Psoas muscle (tissue), 7 donors: ENCODE measurements at regions not wholly inside any gene's neighbourhood (a gene's known extent, or its start where the extent isn't known, plus 50 kb on each side); places are given as distances from the start of the nearest gene placed in this dataset.

ENCODE experiments used
- ATAC-seq, 4 donors: fragments of 200-7000 bp; cut with Tn5 transposase; one replicate each; pipeline ENCODE4 v1.9.1; 2020; ENCODE audit warnings: moderate library complexity in 3 of 4, mild to moderate bottlenecking in 2 of 4
- DNase-seq, 2 donors: peaks; one replicate each; pipeline ENCODE4 v3.0.0-alpha.2; 2020
- H3K27ac ChIP-seq: fragments of 200-600 bp; one replicate; pipeline ENCODE4 v1.8.0; 2022
- H3K27me3 ChIP-seq, 3 donors: fragments of 200-600 bp in 1 of 3; one replicate each; pipeline versions ENCODE4 v1.6.1 to v1.8.0; 2013 to 2022; ENCODE audit warnings: low read length in 2 of 3, mild to moderate bottlenecking in 2 of 3, moderate library complexity in 1 of 3; ENCODE audit not compliant: insufficient read depth in 3 of 3
- H3K36me3 ChIP-seq, 2 donors: fragments of 200-600 bp in 1 of 2; one replicate each; pipeline versions ENCODE4 v1.6.1 to v1.8.0; 2013 to 2022; ENCODE audit warnings: low read depth in 1 of 2, mild to moderate bottlenecking in 1 of 2, moderate library complexity in 1 of 2; ENCODE audit not compliant: insufficient read depth in 1 of 2
- H3K4me1 ChIP-seq: fragments of 200-600 bp; one replicate; pipeline ENCODE4 v1.8.0; 2022
- H3K4me3 ChIP-seq: fragments of 200-600 bp; one replicate; pipeline ENCODE4 v1.8.0; 2022; ENCODE audit warnings: mild to moderate bottlenecking
- H3K9me3 ChIP-seq: fragments of 200-600 bp; one replicate; pipeline ENCODE4 v1.8.0; 2022
- CTCF ChIP-seq: fragments of 200-600 bp; IDR thresholded peaks from one replicate; pipeline ENCODE4 v1.8.0; 2022; ENCODE audit warnings: antibody characterized with exemption
- WGBS, 3 donors: extraction: QIAGEN DNeasy Blood & Tissue Kit; methylation state at CpG; one replicate each; pipeline versions ENCODE4 v1.1.6 to v1.1.7; 2013; 5-methylcytosine and 5-hydroxymethylcytosine counted together
- intact Hi-C, 2 donors: fragments of 100-400 bp; cut with DNase I; formaldehyde crosslinking; loops; one replicate each; pipeline versions ENCODE4 v1.11.0 to v1.14.2; 2022
- donor health status: healthy with polysubstance abuse.
- donor health status: DM: no; HTN: no; CAD: no; lungs with moderate emphysema.
- donor health status: Bipolar disorder and iron deficiency.
- donor health status: healthy.
- donor health status: DM: yes; HTN: yes; CAD: no.
- donor health status: DM: no; HTN: no; CAD: no.
- donor health status: DM: yes; HTN: yes; CAD: no.

- ATAC-seq (no peak), DNase-seq (no peak)
- intact Hi-C loops = no loop called here
- no peaks in the 10 kb centered on the region for H3K4me1 ChIP-seq
- H3K27me3 ChIP-seq = no peaks in the 10 kb centered on the region
- H3K36me3 ChIP-seq = no peaks in the 10 kb centered on the region
- no peak for TF ChIP-seq CTCF
- WGBS, 3 donors = 95 to 99% (median 95%) methylated on average over 6 of the region's 6 CpGs
- H3K9me3 ChIP-seq = no peaks in the 10 kb centered on the region
- H3K27ac ChIP-seq = no peak overlapping the region
- H3K4me3 ChIP-seq = no peak overlapping the region
Measured at GRCh38 chr20:51898788-51899187, 96.5 kb upstream of the SALL4 start.

DNA sequence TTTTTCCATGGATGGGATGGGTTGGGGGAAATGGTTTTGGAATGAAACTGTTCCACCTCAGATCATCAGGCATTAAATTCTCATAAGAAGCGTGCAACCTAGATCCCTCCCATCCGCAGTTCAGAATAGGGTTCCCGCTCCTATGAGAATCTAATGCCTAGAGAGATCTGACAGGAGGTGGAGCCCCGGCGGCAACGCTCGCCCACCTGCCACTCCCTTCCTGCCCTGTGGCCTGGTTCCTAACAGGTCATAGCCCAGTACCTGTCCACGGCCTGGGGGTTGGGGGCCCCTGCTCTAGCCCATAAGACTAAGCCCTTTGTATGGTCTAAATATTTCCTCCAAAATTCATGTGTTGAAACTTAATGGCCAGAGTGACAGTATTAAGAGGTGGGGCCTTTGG, 92.3 kb upstream of the SALL4 start:
- ATAC-seq = no peak
- no peak for DNase-seq
- no peaks in the 10 kb centered on the region for H3K36me3 ChIP-seq
- no peaks in the 10 kb centered on the region for H3K4me1 ChIP-seq
- 62 to 76% (median 68%) methylated on average over 8 of the region's 8 CpGs for WGBS, 3 donors
- intact Hi-C loops = no loop called here
- H3K4me3 ChIP-seq = no peak overlapping the region
- no peak overlapping the region for H3K27ac ChIP-seq
- no peaks in the 10 kb centered on the region for H3K9me3 ChIP-seq
- H3K27me3 ChIP-seq = no peaks in the 10 kb centered on the region
- no peak for TF ChIP-seq CTCF

DNA sequence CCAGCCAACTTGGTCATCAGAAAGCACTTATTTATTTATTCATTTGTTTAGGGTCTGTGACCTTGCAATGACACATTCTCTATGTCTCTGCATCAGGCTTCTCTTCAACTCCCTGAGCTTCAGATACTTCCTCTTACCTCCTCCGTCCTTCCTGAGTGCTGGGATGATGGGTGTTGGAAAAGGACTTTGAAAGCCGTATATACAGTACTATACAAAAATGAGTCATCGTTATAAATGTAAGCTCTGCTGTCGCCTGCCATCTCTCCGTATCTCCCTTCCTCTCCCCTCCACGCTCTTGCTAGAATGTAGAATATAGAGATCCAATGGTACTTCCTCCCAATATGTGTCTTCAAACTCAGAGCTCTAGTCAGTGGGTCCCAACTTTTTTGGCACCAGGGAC, 91.9 kb upstream of the SALL4 start:
- H3K36me3 ChIP-seq = no peaks in the 10 kb centered on the region

GRCh38 chr20:51893723-51894122, 91.4 kb upstream of the SALL4 start:
- H3K36me3 ChIP-seq = no peaks in the 10 kb centered on the region
- H3K4me1 ChIP-seq = no peaks in the 10 kb centered on the region
- H3K27ac ChIP-seq = no peak overlapping the region
- WGBS, 3 donors = 78 to 83% (median 82%) methylated on average over 7 of the region's 7 CpGs
- H3K4me3 ChIP-seq = no peak overlapping the region
- DNase-seq = no peak
- ATAC-seq = no peak
- no peaks in the 10 kb centered on the region for H3K9me3 ChIP-seq
- H3K27me3 ChIP-seq = no peaks in the 10 kb centered on the region
- intact Hi-C loops = no loop called here
- TF ChIP-seq CTCF = no peak

More for the DNA sequence above, 91.9 kb upstream of the SALL4 start:
- no peak overlapping the region for H3K4me3 ChIP-seq
- ATAC-seq (no peak), DNase-seq (no peak)
- intact Hi-C loops = no loop called here
- no peak overlapping the region for H3K27ac ChIP-seq
- 75 to 90% (median 78%) methylated on average over 6 of the region's 6 CpGs for WGBS, 3 donors
- TF ChIP-seq CTCF = no peak
- H3K4me1 ChIP-seq = no peaks in the 10 kb centered on the region
- H3K27me3 ChIP-seq = no peaks in the 10 kb centered on the region
- H3K9me3 ChIP-seq = no peaks in the 10 kb centered on the region

GRCh38 chr20:51890003-51890402, 87.7 kb upstream of the SALL4 start:
- no peak overlapping the region for H3K4me3 ChIP-seq
- DNase-seq = no peak
- H3K4me1 ChIP-seq = no peaks in the 10 kb centered on the region
- no peaks in the 10 kb centered on the region for H3K9me3 ChIP-seq
- ATAC-seq = no peak
- no peaks in the 10 kb centered on the region for H3K36me3 ChIP-seq
- H3K27me3 ChIP-seq = no peaks in the 10 kb centered on the region
- 77 to 85% (median 84%) methylated on average over 9 of the region's 9 CpGs for WGBS, 3 donors
- no peak overlapping the region for H3K27ac ChIP-seq
- TF ChIP-seq CTCF = no peak
- intact Hi-C loops = no loop called here
